Hepatocyte (in vitro differentiated cells): ENCODE measurements at regions not wholly inside any gene's neighbourhood (a gene's known extent, or its start where the extent isn't known, plus 50 kb on each side); places are given as distances from the start of the nearest gene placed in this dataset.

Source experiments
- DNase-seq: peaks from one replicate; pipeline ENCODE4 v3.0.0-alpha.2; 2016; ENCODE audit warnings: low spot score
- H2AFZ ChIP-seq: fragments of 200-600 bp; sonication (generic); 2 replicates; pipeline ENCODE4 v1.6.0; 2016; ENCODE audit warnings: antibody characterized with exemption, mild to moderate bottlenecking
- H3K27ac ChIP-seq: fragments of 200-600 bp; sonication (generic); 2 replicates; pipeline ENCODE4 v1.5.1; 2016; ENCODE audit warnings: mild to moderate bottlenecking
- H3K27me3 ChIP-seq: fragments of 200-600 bp; sonication (generic); 2 replicates; pipeline ENCODE4 v1.6.1; 2016
- H3K36me3 ChIP-seq: fragments of 200-600 bp; sonication (generic); replicated peaks from 2 replicates; pipeline ENCODE4 v1.5.1; 2016; ENCODE audit warnings: low read depth; ENCODE audit not compliant: insufficient read depth
- H3K4me1 ChIP-seq: fragments of 200-600 bp; sonication (generic); 2 replicates; pipeline ENCODE4 v1.5.1; 2016; ENCODE audit warnings: mild to moderate bottlenecking, moderate library complexity; ENCODE audit not compliant: insufficient read depth
- H3K4me2 ChIP-seq: fragments of 200-600 bp; sonication (generic); 2 replicates; pipeline ENCODE4 v1.6.0; 2016
- H3K4me3 ChIP-seq: fragments of 200-600 bp; sonication (generic); 2 replicates; pipeline ENCODE4 v1.5.1; 2016; ENCODE audit warnings: mild to moderate bottlenecking
- H3K79me2 ChIP-seq: fragments of 200-600 bp; sonication (generic); 2 replicates; pipeline ENCODE4 v1.6.0; 2017; ENCODE audit warnings: mild to moderate bottlenecking
- H3K9me2 ChIP-seq: fragments of 200-600 bp; sonication (generic); replicated peaks from 2 replicates; pipeline ENCODE4 v1.6.0; 2017; ENCODE audit warnings: mild to moderate bottlenecking; ENCODE audit not compliant: insufficient read depth
- H3K9me3 ChIP-seq: fragments of 200-600 bp; sonication (generic); 2 replicates; pipeline ENCODE4 v1.5.1; 2016; ENCODE audit warnings: low read depth, mild to moderate bottlenecking
- H4K20me1 ChIP-seq: fragments of 200-600 bp; sonication (generic); 2 replicates; pipeline ENCODE4 v1.6.0; 2016; ENCODE audit warnings: mild to moderate bottlenecking; ENCODE audit not compliant: insufficient read depth, poor library complexity, severe bottlenecking
- EZH2 ChIP-seq: fragments of 200-600 bp; sonication (generic); IDR thresholded peaks from 2 replicates; pipeline ENCODE4 v1.6.1; 2016; ENCODE audit warnings: antibody characterized with exemption, mild to moderate bottlenecking, borderline replicate concordance
- EZH2phosphoT487 ChIP-seq: fragments of 200-600 bp; sonication (generic); IDR thresholded peaks from one replicate; pipeline ENCODE4 v1.6.1; 2018; ENCODE audit warnings: antibody characterized with exemption, mild to moderate bottlenecking, low read depth, moderate library complexity; ENCODE audit not compliant: unreplicated experiment, severe bottlenecking
- WGBS: methylation state at CpG from one replicate; pipeline ENCODE4 v1.1.6; 2016; ENCODE audit warnings: low lambda C conversion rate; ENCODE audit errors: missing lambda C conversion rate; 5-methylcytosine and 5-hydroxymethylcytosine counted together
- TF ChIP-seq, protein P1 (sequence below): fragments of 200-600 bp; sonication (generic); IDR thresholded peaks from 2 replicates; pipeline ENCODE4 v1.5.1; 2016; ENCODE audit warnings: antibody characterized with exemption, mild to moderate bottlenecking; ENCODE audit not compliant: poor library complexity

DNA sequence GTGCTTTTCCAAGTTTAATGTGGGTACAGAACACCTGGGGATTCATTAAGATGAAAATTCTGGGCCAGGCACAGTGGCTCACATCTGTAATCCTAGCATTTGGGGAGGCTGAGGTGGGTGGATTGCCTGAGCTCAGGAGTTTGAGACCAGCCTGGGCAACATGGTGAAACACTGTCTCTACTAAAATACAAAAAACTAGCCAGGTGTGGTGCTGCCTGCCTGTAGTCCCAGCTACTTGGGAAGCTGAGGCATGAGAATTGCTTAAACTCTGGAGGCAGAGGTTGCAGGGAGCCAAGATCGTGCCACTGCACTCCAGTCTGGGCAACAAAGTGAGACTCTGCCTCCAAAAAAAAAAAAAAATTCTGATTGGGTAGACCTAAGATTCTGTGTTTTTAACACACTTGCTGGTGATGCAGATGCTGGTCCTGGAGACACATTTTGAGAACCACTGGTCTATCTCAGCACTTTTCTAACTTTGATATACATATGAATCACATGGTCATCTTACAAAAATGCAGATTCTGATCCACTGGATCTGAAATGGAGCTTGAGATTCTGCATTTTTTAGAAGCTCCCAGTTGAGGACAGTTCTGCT is 223.8 kb upstream of the SATB1 start:
- H3K9me2 ChIP-seq, result no peaks in the 10 kb centered on the region

DNA sequence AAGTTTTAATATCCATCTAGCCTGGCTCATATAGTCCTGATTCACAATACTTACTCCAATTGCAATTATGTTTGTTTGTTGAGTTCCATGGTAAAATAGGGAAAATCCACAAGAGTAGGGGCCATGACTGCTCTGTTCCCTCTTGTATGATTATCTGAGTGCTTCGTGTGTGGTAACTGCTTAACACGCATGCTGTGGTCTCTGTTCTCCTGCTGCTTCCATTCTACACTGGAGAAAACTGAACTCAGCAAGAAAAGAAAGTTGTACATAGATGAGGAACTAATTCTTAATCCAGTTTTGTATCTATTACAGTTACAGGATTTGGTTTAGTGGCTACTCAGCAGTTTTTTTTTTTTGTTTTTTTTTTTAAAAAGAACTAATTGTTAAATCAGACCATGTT is 223.0 kb upstream of the SATB1 start:
- Histone ChIP-seq H2AFZ (no peak overlapping the region), H3K9me3 (no peaks in the 10 kb centered on the region), H3K4me3 (no peak overlapping the region), H3K27ac (no peak overlapping the region), H4K20me1 (no peaks in the 10 kb centered on the region), H3K79me2 (no peaks in the 10 kb centered on the region), H3K4me1 (no peaks in the 10 kb centered on the region), H3K9me2 (no peaks in the 10 kb centered on the region), H3K36me3 (no peaks in the 10 kb centered on the region), H3K27me3 (no peaks in the 10 kb centered on the region), H3K4me2 (no peak overlapping the region)
- TF ChIP-seq, protein P1, sequence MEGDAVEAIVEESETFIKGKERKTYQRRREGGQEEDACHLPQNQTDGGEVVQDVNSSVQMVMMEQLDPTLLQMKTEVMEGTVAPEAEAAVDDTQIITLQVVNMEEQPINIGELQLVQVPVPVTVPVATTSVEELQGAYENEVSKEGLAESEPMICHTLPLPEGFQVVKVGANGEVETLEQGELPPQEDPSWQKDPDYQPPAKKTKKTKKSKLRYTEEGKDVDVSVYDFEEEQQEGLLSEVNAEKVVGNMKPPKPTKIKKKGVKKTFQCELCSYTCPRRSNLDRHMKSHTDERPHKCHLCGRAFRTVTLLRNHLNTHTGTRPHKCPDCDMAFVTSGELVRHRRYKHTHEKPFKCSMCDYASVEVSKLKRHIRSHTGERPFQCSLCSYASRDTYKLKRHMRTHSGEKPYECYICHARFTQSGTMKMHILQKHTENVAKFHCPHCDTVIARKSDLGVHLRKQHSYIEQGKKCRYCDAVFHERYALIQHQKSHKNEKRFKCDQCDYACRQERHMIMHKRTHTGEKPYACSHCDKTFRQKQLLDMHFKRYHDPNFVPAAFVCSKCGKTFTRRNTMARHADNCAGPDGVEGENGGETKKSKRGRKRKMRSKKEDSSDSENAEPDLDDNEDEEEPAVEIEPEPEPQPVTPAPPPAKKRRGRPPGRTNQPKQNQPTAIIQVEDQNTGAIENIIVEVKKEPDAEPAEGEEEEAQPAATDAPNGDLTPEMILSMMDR, result no peak
- TF ChIP-seq EZH2phosphoT487 (no peak), EZH2 (no peak)
- no peak for DNase-seq
- 88% methylated on average over 2 of the region's 2 CpGs for WGBS

More for the DNA sequence above, 223.8 kb upstream of the SATB1 start:
- WGBS, result 81% methylated on average over 1 of the region's 1 CpG
- Histone ChIP-seq H4K20me1 (no peaks in the 10 kb centered on the region), H3K79me2 (no peaks in the 10 kb centered on the region), H3K4me2 (no peak overlapping the region), H3K9me3 (no peaks in the 10 kb centered on the region), H3K36me3 (no peaks in the 10 kb centered on the region), H3K4me3 (no peak overlapping the region), H3K27ac (no peak overlapping the region), H3K27me3 (no peaks in the 10 kb centered on the region), H3K4me1 (no peaks in the 10 kb centered on the region), H2AFZ (no peak overlapping the region)
- DNase-seq, result no peak
- TF ChIP-seq EZH2, result no peak
- TF ChIP-seq, protein P1, result no peak

DNA sequence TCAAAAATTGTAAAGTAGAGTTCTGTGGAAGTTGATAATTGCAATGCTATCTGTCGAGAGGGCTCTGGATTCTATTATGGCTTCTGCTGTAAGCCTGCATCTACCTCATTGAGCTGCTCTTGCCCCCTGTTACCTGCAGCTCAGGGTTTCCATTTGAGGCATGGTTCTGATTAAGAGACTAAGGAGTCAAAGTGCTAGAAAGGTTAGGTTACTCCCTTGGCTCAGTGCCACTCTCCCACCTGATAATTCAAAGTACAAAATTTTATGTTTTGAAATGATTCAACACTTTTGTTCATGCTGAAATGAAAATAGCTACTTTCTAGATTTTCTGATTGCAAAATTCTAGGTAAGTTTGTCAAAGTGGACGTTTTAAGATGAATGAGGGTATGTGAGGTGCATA is 220.5 kb upstream of the SATB1 start:
- Histone ChIP-seq H4K20me1 (no peaks in the 10 kb centered on the region), H3K27me3 (no peaks in the 10 kb centered on the region), H3K79me2 (no peaks in the 10 kb centered on the region), H3K9me3 (no peaks in the 10 kb centered on the region), H3K4me3 (no peak overlapping the region), H2AFZ (no peak overlapping the region), H3K4me2 (no peak overlapping the region), H3K9me2 (no peaks in the 10 kb centered on the region), H3K4me1 (no peaks in the 10 kb centered on the region), H3K27ac (no peak overlapping the region), H3K36me3 (no peaks in the 10 kb centered on the region)
- DNase-seq, result no peak
- no peak for TF ChIP-seq EZH2
- TF ChIP-seq, protein P1, result no peak
- no peak for TF ChIP-seq EZH2phosphoT487
- 65% methylated on average over 2 of the region's 2 CpGs for WGBS

DNA sequence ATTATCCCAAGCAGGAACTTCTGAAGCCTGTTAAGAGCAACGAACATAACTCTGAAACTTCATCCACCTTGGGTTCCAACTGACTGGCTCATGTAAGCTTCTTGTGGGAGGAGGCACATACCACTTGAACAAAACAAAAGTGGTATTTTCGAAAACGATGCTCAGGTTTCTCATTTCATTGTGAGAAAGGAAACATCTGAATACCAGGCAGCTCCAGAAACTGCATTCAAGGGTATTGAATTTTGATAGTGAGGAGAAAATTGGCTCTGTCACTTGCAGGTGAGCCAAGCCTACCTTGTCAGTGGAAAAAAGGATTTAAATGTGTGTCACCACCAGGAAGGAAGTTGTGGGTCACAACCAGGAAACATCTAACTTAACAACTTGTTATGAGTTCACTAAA is 218.1 kb upstream of the SATB1 start:
- Histone ChIP-seq H3K4me1 (no peaks in the 10 kb centered on the region), H2AFZ (no peak overlapping the region), H3K79me2 (no peaks in the 10 kb centered on the region), H3K9me2 (no peaks in the 10 kb centered on the region), H3K4me3 (no peak overlapping the region), H3K4me2 (no peak overlapping the region), H3K27me3 (no peaks in the 10 kb centered on the region), H3K36me3 (no peaks in the 10 kb centered on the region), H3K9me3 (no peaks in the 10 kb centered on the region), H3K27ac (no peak overlapping the region), H4K20me1 (no peaks in the 10 kb centered on the region)
- WGBS, result 93% methylated on average over 3 of the region's 3 CpGs
- DNase-seq, result no peak
- TF ChIP-seq EZH2 (no peak), EZH2phosphoT487 (no peak)
- TF ChIP-seq, protein P1, result no peak
